HUES48 (cell line): ENCODE measurements at regions not wholly inside any gene's neighbourhood (a gene's known extent, or its start where the extent isn't known, plus 50 kb on each side); places are given as distances from the start of the nearest gene placed in this dataset.

Experiments used
- H3K27ac ChIP-seq: one replicate; pipeline ENCODE4 v1.7.0; 2013; ENCODE audit warnings: low read depth, low read length, inconsistent platforms
- H3K27me3 ChIP-seq: 2 replicates; pipeline ENCODE4 v1.6.1; 2013; ENCODE audit warnings: mild to moderate bottlenecking, low read length; ENCODE audit not compliant: control insufficient read depth, insufficient read depth
- H3K36me3 ChIP-seq: 2 replicates; pipeline ENCODE4 v1.6.1; 2013; ENCODE audit warnings: low read length; ENCODE audit not compliant: control insufficient read depth, insufficient read depth
- H3K4me1 ChIP-seq: 2 replicates; pipeline ENCODE4 v1.6.1; 2013; ENCODE audit warnings: mild to moderate bottlenecking, low read length; ENCODE audit not compliant: control insufficient read depth, insufficient read depth
- H3K4me3 ChIP-seq: 2 replicates; pipeline ENCODE4 v1.5.1; 2013; ENCODE audit warnings: mild to moderate bottlenecking, low read depth, low read length
- H3K9ac ChIP-seq: 2 replicates; pipeline ENCODE4 v1.6.1; 2013; ENCODE audit warnings: mild to moderate bottlenecking, low read depth, low read length, moderate library complexity
- H3K9me3 ChIP-seq: 2 replicates; pipeline ENCODE4 v1.6.1; 2013; ENCODE audit warnings: low read length; ENCODE audit not compliant: control insufficient read depth, insufficient read depth

DNA sequence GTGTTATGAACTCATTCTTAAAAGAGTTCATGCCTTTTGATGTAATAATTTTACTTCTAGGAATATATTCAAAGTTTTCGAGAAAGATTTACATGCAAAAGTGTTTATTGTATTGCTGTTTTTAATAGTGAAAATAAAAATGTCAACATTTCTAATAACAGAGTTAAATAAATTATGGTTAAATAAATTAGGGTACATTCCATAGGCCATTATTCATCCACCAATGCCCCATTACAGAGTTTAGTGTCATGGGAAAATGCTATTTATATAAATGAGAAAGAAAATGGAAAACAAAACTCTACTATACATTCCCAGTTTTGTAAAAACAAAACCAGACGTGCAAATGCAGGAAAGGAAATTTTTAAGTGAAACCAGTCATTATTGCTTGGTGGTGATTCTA, 538.1 kb upstream of the TBL1XR1 start:
- Histone ChIP-seq H3K4me1 (peaks cover 12% of the 10 kb centered on the region; the same call in 1 of the 2 replicates), H3K9ac (no peak overlapping the region), H3K4me3 (no peak overlapping the region), H3K27me3 (no peaks in the 10 kb centered on the region), H3K36me3 (no peaks in the 10 kb centered on the region), H3K9me3 (no peaks in the 10 kb centered on the region), H3K27ac (no peak overlapping the region)

DNA sequence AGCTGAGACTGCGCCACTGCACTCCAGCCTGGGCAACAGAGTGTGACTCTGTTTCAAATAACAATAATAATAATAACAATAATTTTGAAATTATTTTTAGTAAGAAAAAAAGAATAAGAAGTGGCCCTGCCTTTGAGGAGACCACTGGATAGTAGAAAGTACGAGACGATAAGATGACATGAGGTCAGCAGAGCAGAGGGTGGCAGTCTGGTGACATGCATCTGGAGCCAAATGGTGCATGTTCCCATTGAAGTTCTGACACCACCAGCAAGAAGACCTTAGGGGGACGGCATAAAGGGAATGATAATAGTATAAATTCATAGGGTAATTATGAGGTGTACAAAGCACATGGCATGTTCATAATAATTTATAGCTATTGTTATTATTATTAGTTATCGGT, 542.2 kb upstream of the TBL1XR1 start:
- Histone ChIP-seq H3K36me3 (no peaks in the 10 kb centered on the region), H3K9ac (no peak overlapping the region), H3K9me3 (no peaks in the 10 kb centered on the region), H3K4me1 (peaks cover 12% of the 10 kb centered on the region; the same call in 1 of the 2 replicates), H3K4me3 (no peak overlapping the region), H3K27ac (no peak overlapping the region), H3K27me3 (no peaks in the 10 kb centered on the region)

DNA sequence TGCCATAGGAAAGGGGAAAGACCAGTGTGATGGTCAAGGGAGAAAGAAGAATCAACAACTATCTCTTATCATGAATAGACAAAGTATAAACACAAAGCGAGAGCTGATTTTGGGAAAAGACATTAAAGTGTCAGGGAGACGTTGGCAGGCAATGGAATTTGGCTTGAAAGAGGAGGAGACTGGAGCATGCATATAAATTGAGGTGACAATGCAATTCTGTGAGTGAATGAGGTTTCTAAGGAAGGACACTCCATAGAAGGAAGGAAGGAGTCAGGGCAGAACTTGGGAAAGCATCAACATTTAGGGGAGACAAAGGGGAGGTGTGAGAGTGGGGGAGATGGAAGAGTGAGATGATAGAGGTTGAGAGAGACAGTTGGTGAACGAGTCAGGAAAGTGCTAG, 543.0 kb upstream of the TBL1XR1 start:
- H3K9me3 ChIP-seq: no peaks in the 10 kb centered on the region
- peaks cover 12% of the 10 kb centered on the region; the same call in 1 of the 2 replicates for H3K4me1 ChIP-seq
- H3K4me3 ChIP-seq: no peak overlapping the region
- H3K36me3 ChIP-seq: no peaks in the 10 kb centered on the region
- H3K9ac ChIP-seq: no peak overlapping the region
- H3K27me3 ChIP-seq: no peaks in the 10 kb centered on the region
- no peak overlapping the region for H3K27ac ChIP-seq

DNA sequence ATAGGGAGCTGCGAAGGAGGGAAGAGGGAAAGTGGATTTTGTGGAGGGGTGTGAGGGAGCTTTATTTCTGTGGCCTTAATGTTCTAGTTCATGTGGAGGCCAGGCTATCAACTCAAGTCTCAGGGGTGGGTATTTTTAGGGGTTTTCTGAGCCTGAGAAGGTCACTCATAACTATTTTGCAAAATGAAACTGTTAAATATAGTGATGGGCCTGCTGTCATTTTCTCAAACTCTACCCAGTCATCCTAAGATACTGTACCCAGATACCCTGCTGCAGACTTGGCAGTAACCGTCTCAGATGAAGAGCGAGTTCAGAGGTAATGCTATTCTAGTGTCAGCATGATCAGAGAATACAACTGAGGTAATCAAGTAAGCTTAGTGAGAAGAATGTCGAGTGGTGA, 545.0 kb upstream of the TBL1XR1 start:
- Histone ChIP-seq H3K4me1 (peaks cover 12% of the 10 kb centered on the region; the same call in 1 of the 2 replicates), H3K36me3 (no peaks in the 10 kb centered on the region), H3K9me3 (no peaks in the 10 kb centered on the region), H3K9ac (no peak overlapping the region), H3K4me3 (no peak overlapping the region), H3K27ac (no peak overlapping the region), H3K27me3 (no peaks in the 10 kb centered on the region)

DNA sequence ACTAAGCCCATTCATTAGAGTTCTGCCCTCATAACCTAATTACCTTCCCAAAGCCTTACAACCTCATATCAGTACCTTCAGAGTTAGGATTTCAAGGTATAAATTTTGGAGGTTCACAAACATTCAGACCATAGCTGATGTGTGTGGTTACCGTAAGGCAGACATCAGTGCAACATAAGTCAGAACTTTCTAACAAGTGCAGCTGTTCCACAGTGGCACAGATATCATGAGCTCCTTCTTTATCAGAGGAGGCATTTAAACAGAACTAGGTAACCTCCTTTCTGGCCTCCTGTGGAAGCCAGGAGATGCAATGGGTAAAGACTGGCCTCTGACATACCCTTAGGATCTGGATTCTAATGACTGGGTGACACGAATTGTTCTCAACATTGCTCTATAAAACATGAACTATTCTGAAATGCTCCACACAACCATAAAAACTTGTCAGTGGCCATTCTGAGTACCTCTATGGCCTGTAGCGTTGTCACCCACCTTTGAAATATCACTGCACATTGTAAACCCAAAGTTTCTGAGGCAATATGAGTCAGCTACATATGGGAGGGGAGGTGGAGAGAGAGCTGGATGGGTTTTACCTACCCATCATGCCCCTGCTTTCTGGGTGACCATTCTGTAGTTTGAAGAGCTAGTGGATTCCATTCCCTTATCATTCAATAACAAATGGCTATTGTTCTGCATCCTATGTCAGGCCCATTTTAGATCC, 546.0 kb upstream of the TBL1XR1 start:
- Histone ChIP-seq H3K27ac (no peak overlapping the region), H3K27me3 (no peaks in the 10 kb centered on the region), H3K4me1 (peaks cover 12% of the 10 kb centered on the region; the same call in 1 of the 2 replicates), H3K9me3 (no peaks in the 10 kb centered on the region), H3K36me3 (no peaks in the 10 kb centered on the region), H3K4me3 (no peak overlapping the region), H3K9ac (no peak overlapping the region)

DNA sequence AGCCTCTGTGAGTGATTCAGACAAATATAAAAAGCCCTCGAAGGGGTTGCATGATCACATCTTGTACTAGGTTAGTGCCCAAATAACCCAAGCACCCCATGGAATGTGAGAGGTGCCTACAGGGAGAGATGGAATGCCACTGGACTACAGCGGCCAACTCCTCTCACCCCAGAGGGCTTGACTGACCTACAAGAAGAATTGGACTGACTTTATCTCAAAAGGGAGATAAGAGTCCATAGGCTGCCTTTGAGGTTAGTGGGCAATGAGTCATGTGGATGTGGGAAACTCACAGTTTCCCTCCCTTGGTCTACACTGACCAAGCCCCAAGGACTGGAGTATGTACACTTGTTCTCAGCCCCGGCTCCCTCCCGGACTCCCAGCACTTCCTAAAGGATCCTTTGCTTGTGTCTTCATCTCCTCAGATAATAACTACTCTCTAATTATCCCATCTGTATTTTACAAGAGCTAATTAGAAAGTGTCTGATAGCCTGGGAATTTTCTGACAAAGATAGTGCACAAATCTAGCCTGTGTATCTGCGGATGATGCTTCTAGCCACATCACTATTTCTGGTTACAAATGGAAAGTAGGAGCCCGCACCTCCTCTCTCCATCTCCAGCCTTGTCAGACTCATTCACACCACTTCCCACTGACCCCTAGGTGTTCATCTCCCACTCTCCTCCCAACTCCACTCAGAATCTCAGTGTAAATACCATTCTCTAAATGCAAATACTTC, 547.8 kb upstream of the TBL1XR1 start:
- H3K9ac ChIP-seq: no peak overlapping the region
- H3K36me3 ChIP-seq: no peaks in the 10 kb centered on the region
- no peaks in the 10 kb centered on the region for H3K27me3 ChIP-seq
- H3K4me1 ChIP-seq: peaks cover 12% of the 10 kb centered on the region; the same call in 1 of the 2 replicates
- no peaks in the 10 kb centered on the region for H3K9me3 ChIP-seq
- no peak overlapping the region for H3K27ac ChIP-seq
- no peak overlapping the region for H3K4me3 ChIP-seq

DNA sequence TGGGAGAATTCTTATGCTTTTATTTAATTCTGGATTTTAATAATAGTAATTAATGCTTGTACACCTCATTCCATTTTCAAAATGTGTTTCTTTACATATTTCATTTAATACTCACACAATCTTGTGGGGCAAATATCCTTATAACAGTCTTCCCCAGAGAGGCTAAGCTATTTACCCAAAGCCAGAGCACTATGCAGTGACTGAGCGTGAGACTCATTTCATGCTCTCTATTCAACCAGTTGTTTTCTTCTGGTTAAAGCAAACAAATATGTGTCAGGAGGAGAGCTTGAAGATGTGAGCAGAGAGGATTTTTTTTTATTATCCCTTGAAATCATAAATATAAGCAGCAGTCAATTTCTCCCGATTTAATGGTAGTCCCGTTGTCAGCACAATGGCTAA, 548.3 kb upstream of the TBL1XR1 start:
- H3K9me3 ChIP-seq: no peaks in the 10 kb centered on the region

DNA sequence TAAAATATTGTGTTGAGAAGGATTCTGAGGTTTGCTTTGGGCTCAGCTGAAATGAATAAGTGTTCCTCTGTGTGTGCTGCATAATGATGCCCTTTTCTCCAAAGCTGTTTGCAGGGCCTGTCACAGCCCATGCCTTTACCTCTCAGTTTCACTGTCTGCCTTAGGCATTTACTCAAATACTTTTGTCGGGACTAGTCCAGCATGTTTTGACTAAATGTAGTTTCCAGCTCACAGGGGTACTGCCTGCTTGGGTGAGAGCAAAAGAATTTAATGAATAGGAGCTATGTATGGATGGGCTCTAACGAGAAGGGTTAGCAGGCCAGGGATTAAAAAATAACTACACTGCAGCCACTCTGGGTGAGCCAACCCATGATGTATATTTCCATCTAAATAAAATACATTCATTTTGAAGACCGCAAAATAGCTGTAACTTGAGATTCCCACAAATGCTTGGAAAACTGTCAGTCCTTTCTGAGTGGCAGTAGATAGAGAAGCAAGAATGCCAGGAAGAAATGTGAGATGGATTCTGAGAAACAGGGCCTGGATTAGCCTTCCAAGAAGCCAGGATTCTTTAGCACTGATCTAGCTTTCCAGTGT, 549.2 kb upstream of the TBL1XR1 start:
- Histone ChIP-seq H3K4me1 (no peaks in the 10 kb centered on the region), H3K9ac (no peak overlapping the region), H3K4me3 (no peak overlapping the region), H3K9me3 (no peaks in the 10 kb centered on the region), H3K36me3 (no peaks in the 10 kb centered on the region), H3K27me3 (no peaks in the 10 kb centered on the region), H3K27ac (no peak overlapping the region)

More for the DNA sequence above, 548.3 kb upstream of the TBL1XR1 start:
- Histone ChIP-seq H3K36me3 (no peaks in the 10 kb centered on the region), H3K27ac (no peak overlapping the region), H3K9ac (no peak overlapping the region), H3K27me3 (no peaks in the 10 kb centered on the region), H3K4me3 (no peak overlapping the region), H3K4me1 (peaks cover 6% of the 10 kb centered on the region; the same call in 1 of the 2 replicates)

DNA sequence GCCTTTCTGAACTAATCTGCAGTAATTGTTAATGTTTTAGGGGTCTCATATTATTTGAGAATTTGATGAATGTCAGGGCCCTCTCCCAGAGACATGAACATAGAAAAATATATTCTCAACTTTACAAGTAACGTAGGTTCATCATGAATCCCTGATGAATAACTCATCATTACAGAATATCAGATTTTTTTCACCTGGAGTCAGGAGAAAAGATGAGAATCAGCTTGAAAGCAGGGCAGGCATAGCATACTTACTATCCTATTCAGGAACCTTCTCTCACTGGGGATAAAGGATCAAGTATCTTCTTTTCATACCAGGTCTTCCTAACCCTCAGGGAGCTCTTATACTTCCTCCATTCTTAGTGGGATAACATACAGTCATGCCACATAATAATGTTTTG, 552.6 kb upstream of the TBL1XR1 start:
- Histone ChIP-seq H3K36me3 (no peaks in the 10 kb centered on the region), H3K27me3 (no peaks in the 10 kb centered on the region), H3K4me3 (no peak overlapping the region), H3K4me1 (no peaks in the 10 kb centered on the region), H3K27ac (no peak overlapping the region), H3K9me3 (no peaks in the 10 kb centered on the region), H3K9ac (no peak overlapping the region)

DNA sequence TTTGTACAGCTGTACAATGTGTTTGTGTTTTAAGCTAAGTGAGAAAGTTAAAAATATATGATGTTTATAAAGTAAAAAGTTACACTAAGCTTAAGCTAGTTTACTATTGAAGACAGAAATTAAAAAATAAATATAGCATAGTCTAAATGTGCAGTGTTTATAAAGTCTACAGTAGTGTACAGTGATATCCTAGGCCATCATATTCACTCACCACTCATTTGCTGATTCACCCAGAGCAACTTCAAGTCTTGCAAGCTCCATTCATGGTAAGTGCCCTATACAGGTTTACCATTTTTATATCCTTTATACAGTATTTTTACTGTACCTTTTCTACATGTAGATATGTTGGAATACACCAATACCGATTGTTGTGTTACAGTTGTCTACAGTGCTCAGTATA, 553.2 kb upstream of the TBL1XR1 start:
- Histone ChIP-seq H3K4me1 (no peaks in the 10 kb centered on the region), H3K27me3 (no peaks in the 10 kb centered on the region)

DNA sequence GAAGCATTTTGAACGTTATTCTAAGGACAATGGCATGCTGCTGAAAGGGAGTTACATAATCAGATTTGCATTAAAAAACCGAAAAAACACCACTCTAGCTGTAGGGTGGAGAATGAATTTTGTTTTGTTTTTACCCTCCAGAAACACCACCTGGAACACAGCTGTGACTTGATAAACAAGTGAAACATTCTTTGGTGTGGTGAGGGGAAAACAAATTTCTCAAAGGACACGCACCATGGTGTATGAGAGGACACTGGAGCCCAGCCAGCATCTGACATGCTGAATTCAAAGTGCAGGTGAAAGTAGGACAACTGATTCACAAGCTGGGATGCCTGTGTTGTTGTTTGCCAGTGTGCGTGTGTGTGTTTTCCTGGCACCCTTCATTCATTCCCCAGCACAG, 554.5 kb upstream of the TBL1XR1 start:
- Histone ChIP-seq H3K4me1 (no peaks in the 10 kb centered on the region), H3K4me3 (no peak overlapping the region), H3K9ac (no peak overlapping the region), H3K9me3 (no peaks in the 10 kb centered on the region), H3K27me3 (no peaks in the 10 kb centered on the region), H3K36me3 (no peaks in the 10 kb centered on the region), H3K27ac (no peak overlapping the region)

More for the DNA sequence above, 553.2 kb upstream of the TBL1XR1 start:
- H3K4me3 ChIP-seq: no peak overlapping the region
- no peak overlapping the region for H3K9ac ChIP-seq
- no peak overlapping the region for H3K27ac ChIP-seq
- no peaks in the 10 kb centered on the region for H3K9me3 ChIP-seq
- no peaks in the 10 kb centered on the region for H3K36me3 ChIP-seq
